Pancreas (tissue), 10 donors: ENCODE measurements at regions not wholly inside any gene's neighbourhood (a gene's known extent, or its start where the extent isn't known, plus 50 kb on each side); places are given as distances from the start of the nearest gene placed in this dataset.

Experiments
- ATAC-seq, 4 donors: fragments of 200-7000 bp; cut with Tn5 transposase; one replicate each; pipeline versions ENCODE4 v1.8.0 to v1.9.1; 2020; ENCODE audit warnings: mild to moderate bottlenecking in 4 of 4, moderate library complexity in 4 of 4
- DNase-seq, 6 donors: peaks; one replicate each; pipeline ENCODE4 v3.0.0-alpha.2; 2020
- FAIRE-seq: peaks from 2 replicates; lab custom pipeline; 2012; peaks lifted over from hg19 to GRCh38; lab: Jason Lieb, UNC
- H3K27ac ChIP-seq, 4 donors: fragments of 200-600 bp; sonication (generic); 1 replicate in 3 of 4; 2 replicates in 1 of 4; pipeline versions ENCODE4 v1.5.0 to v1.8.0; 2020
- H3K27me3 ChIP-seq, 4 donors: fragments of 200-600 bp; one replicate each; pipeline ENCODE4 v1.8.0; 2021
- H3K36me3 ChIP-seq, 3 donors: fragments of 200-600 bp; sonication (generic) in 1 of 3; one replicate each; pipeline versions ENCODE4 v1.5.0 to v1.8.0; 2020 to 2021
- H3K4me1 ChIP-seq, 3 donors: fragments of 200-600 bp; one replicate each; pipeline ENCODE4 v1.8.0; 2021
- H3K4me3 ChIP-seq, 4 donors: fragments of 200-600 bp; sonication (generic) in 2 of 4; one replicate each; pipeline versions ENCODE4 v1.5.0 to v1.8.0; 2020 to 2021
- H3K9me3 ChIP-seq, 4 donors: fragments of 200-600 bp; one replicate each; pipeline ENCODE4 v1.8.0; 2021
- WGBS, 2 donors: extraction: QIAGEN DNeasy Blood & Tissue Kit; methylation state at CpG; one replicate each; pipeline ENCODE4 v1.1.7; 2013; 5-methylcytosine and 5-hydroxymethylcytosine counted together
- intact Hi-C, 3 donors: fragments of 100-400 bp; cut with DNase I; formaldehyde crosslinking; loops; one replicate each; pipeline versions ENCODE4 v1.11.1 to v1.14.2; 2022
- TF ChIP-seq, protein P1 (sequence below), 4 donors: fragments of 200-600 bp; sonication (generic) in 3 of 4; IDR thresholded peaks; one replicate each; pipeline versions ENCODE4 v1.5.0 to v1.8.0; 2021; ENCODE audit warnings: antibody characterized with exemption in 4 of 4
- donor health status: healthy with polysubstance abuse.
- donor health status: DM: no; HTN: no; CAD: no; lungs with moderate emphysema.
- donor health status: DM: no; HTN: no; CAD: no.
- donor health status: control.
- donor health status: control.
- donor health status: Bipolar disorder and iron deficiency.
- donor health status: DM: yes; HTN: yes; CAD: no.
- donor health status: DM: no; HTN: no; CAD: no.
- donor health status: DM: no; HTN: no; CAD: no.
- donor health status: DM: yes; HTN: yes; CAD: no.

DNA sequence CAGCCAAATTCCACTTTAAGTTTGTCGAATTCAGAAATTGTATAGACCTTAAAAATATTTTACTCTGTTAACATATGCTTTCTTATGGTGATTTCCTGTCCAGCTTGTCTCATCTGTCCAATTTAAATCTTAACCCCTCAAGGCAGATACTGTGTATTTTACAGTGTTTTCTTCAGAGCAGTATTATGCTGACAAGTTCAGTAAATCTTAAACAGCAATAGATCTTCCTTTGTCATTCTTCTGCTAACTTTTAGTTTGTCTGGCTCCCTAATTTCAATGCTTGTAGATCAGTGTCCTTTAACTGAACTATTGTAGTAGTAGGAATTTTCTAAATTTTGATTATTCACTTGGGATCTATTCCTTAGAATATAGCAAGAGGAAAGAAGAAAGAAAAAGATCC lies 52.8 kb upstream of the MEIS1 start:
- TF ChIP-seq, protein P1, sequence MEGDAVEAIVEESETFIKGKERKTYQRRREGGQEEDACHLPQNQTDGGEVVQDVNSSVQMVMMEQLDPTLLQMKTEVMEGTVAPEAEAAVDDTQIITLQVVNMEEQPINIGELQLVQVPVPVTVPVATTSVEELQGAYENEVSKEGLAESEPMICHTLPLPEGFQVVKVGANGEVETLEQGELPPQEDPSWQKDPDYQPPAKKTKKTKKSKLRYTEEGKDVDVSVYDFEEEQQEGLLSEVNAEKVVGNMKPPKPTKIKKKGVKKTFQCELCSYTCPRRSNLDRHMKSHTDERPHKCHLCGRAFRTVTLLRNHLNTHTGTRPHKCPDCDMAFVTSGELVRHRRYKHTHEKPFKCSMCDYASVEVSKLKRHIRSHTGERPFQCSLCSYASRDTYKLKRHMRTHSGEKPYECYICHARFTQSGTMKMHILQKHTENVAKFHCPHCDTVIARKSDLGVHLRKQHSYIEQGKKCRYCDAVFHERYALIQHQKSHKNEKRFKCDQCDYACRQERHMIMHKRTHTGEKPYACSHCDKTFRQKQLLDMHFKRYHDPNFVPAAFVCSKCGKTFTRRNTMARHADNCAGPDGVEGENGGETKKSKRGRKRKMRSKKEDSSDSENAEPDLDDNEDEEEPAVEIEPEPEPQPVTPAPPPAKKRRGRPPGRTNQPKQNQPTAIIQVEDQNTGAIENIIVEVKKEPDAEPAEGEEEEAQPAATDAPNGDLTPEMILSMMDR (IDR thresholded peaks at IDR 0.05) = no peak
- ATAC-seq (no peak), FAIRE-seq (no peak), DNase-seq (no peak)
- H3K9me3 ChIP-seq = no peaks in the 10 kb centered on the region
- no peaks in the 10 kb centered on the region for H3K4me1 ChIP-seq
- no peaks in the 10 kb centered on the region for H3K27me3 ChIP-seq
- H3K27ac ChIP-seq = no peak overlapping the region
- intact Hi-C loops = no loop called here
- no peak overlapping the region for H3K4me3 ChIP-seq
- no peaks in the 10 kb centered on the region for H3K36me3 ChIP-seq
- 79 to 87% methylated on average over 1 of the region's 1 CpG for WGBS, 2 donors

DNA sequence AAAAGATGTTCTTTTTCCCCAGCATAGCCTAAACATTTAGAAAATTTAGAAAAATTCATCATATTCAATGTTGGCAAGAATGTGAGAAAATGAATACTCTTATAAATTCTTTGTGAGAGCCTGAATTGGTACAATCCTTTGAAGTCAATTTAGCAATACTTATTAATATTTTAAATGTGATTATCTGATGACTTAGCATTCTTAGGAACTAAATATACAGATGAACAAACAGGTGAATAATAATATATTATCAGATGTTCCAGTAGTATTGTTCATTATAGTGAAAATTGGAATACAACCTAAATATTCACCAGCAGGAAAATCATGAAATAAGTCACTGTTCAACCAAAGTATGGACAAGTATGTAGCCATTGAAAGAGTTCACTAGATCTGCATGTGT lies 55.5 kb upstream of the MEIS1 start:
- TF ChIP-seq, protein P1 (IDR thresholded peaks at IDR 0.05) = no peak
- Histone ChIP-seq H3K27ac (no peak overlapping the region), H3K27me3 (no peaks in the 10 kb centered on the region), H3K9me3 (no peaks in the 10 kb centered on the region), H3K4me1 (no peaks in the 10 kb centered on the region), H3K4me3 (no peak overlapping the region), H3K36me3 (no peaks in the 10 kb centered on the region)
- DNase-seq (no peak), FAIRE-seq (peak; percentile 41), ATAC-seq (no peak)
- intact Hi-C loops = no loop called here

DNA sequence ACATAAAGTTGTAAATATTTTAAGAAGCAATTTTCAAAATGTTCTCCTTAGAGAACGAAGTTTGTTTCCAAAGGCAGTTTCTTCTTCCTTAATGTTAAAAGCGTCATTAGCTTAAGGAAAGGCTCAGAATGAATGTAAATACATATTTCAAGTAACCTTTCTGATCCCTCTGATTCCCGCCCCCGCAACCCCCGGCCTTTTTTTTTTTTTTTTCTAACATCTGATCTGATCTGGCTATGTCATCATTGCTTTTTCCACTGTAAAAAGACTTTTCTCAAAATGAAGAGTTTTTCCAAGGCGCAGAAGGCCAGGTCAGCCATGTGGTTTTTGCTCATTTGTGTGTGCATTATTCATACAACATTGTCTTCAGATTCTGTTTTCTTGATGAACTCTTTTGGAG lies 57.1 kb upstream of the MEIS1 start:
- FAIRE-seq (no peak), ATAC-seq (no peak)

DNA sequence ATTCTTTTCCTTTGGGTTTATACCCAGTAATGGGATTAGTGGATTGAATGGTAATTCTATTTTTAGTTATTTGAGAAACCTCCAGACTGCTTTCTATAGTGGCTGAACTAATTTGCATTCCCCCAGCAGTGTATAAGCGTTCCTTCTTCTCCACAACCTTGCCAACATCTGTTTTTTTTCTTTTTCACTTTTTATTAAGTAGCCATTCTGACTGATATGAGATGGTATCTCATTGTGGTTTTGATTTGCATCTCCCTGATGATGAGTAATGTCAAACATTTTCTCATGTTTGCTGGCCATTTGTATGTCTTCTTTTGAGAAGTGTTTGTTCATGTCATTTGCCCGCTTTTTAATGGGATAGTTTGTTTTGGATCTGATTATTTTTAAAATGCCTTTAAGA lies 64.1 kb upstream of the MEIS1 start:
- intact Hi-C loops = no loop called here
- H3K9me3 ChIP-seq = no peaks in the 10 kb centered on the region
- WGBS, 2 donors = 78 to 92% methylated on average over 2 of the region's 2 CpGs
- H3K27ac ChIP-seq = no peak overlapping the region
- ATAC-seq = no peak
- H3K27me3 ChIP-seq = no peaks in the 10 kb centered on the region
- H3K36me3 ChIP-seq = no peaks in the 10 kb centered on the region
- no peak for FAIRE-seq
- no peak for DNase-seq
- no peak overlapping the region for H3K4me3 ChIP-seq
- TF ChIP-seq, protein P1 (IDR thresholded peaks at IDR 0.05) = no peak
- no peaks in the 10 kb centered on the region for H3K4me1 ChIP-seq

More for the DNA sequence above, 57.1 kb upstream of the MEIS1 start:
- no peak for DNase-seq
- WGBS, 2 donors = 81 to 87% methylated on average over 6 of the region's 6 CpGs
- no peaks in the 10 kb centered on the region for H3K4me1 ChIP-seq
- intact Hi-C loops = no loop called here
- H3K36me3 ChIP-seq = no peaks in the 10 kb centered on the region
- no peak overlapping the region for H3K27ac ChIP-seq
- TF ChIP-seq, protein P1 (IDR thresholded peaks at IDR 0.05) = no peak
- H3K27me3 ChIP-seq = no peaks in the 10 kb centered on the region
- no peak overlapping the region for H3K4me3 ChIP-seq
- H3K9me3 ChIP-seq = no peaks in the 10 kb centered on the region

DNA sequence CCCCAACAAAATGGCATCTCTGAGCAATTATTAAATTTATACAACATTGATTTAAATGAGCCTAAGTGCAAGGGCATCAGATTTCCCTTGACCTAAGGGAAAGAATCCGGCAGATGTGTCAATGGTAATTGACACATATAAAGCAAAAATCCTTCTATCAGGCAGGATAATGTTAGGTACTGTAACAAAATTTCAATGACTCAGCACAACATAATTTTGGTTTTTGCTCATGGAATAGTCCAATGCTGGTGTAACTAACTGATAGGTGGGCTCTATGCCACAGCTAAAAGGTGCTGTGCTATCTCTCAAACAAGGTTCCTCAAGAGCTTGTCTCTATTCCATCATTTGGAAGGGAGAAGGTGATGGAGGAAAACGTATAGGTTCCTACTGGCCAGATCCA lies 68.3 kb upstream of the MEIS1 start:
- DNase-seq = no peak
- Histone ChIP-seq H3K27ac (no peak overlapping the region), H3K36me3 (no peaks in the 10 kb centered on the region), H3K27me3 (no peaks in the 10 kb centered on the region), H3K9me3 (no peaks in the 10 kb centered on the region), H3K4me3 (no peak overlapping the region), H3K4me1 (peaks cover 0 to 5% (median 0%) of the 10 kb centered on the region in 3 donors)
- TF ChIP-seq, protein P1 (IDR thresholded peaks at IDR 0.05) = no peak
- ATAC-seq = no peak
- intact Hi-C loops = no loop called here
- no peak for FAIRE-seq
- WGBS, 2 donors = 62 to 78% methylated on average over 2 of the region's 2 CpGs
